Dedifferentiated amniotic fluid mesenchymal stem cell (primary cell): ENCODE measurements at regions not wholly inside any gene's neighbourhood (a gene's known extent, or its start where the extent isn't known, plus 50 kb on each side); places are given as distances from the start of the nearest gene placed in this dataset.

Experiments
- DNase-seq: peaks from one replicate; pipeline ENCODE4 v3.0.0-alpha.2; 2016; ENCODE audit errors: extremely low spot score

DNA sequence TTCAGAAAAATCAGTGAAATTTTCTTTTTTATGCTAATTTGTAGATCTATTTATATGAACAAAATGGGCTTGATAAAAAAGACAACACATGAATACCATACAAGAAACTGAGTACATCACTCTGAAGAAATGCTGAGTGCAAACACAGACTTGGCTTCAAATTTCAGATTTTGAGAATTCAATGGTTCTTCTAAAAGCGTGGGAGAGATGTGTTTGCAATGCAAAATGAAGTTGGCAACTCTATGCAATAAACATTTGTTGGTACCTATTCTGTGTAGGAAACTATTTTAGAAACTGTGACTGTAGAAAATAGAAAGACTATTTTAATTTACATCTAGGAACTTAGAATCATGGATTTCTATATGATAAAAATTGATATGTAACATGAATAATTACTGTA lies 1834.1 kb upstream of the CELF4 start:
- DNase-seq, result no peak

DNA sequence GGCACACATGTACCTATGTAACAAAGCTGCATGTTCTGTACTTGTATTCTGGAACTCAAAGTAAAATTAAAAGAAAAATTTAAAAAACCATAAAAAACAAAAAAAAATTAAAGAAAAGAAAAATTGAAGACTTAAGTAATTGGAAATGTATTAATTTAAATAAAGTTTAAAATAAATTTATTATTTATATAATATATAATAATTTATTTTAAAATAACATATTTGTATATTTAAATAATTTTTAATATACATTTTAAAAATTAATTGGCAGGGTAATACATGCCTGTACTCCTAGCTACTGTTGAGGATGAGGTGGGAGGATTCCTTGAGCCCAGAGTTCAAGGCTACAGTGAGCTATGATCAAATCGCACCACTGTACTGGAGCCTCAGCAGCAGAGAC lies 1830.6 kb upstream of the CELF4 start:
- DNase-seq, result no peak

DNA sequence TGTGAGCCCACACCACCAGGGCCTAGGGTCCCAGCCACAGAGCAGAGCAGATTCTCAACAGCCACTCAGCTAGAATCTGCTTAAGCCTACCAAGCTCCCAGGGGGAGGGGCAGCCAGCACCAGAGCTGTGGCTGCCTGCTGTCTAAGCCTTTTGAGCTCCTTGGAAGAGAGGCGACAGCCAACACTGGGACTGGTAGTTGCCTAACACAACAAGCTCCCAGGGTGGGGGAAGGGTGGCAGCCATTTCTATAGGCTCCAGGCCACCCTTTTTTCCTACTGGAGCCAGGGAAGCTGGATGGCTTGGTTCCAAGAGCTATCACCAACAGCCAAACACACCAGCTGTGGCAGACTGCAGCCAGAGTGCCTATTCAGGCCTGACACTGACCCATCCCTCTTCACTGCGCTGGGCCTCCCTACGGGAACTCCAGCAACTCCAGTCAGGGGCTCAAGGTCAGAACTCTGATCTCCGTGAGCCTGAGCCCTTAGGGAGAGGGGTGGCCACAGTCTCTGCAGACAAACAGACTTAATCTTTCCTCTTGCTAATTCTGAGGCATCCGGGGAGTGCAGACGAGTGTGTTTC lies 1824.3 kb upstream of the CELF4 start:
- no peak for DNase-seq

DNA sequence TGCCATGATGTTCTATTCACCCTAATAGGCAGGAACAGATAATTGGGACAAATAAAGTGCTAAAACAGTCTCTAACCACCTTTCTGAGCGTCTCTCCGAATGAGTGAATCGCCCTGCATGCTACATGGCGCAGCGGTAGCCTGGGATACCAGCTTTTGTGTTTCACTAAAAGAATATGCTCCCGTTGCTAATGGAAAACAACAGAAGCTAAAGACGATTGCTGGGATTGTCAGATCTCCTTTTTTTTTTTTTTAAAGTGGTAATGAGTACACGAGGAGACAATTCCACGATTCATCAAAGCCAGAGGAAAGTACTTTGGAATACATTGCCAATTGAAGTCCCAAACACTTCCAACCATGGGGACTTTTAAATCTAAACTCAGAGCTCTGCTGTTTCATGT lies 1815.3 kb upstream of the CELF4 start:
- DNase-seq, result no peak

DNA sequence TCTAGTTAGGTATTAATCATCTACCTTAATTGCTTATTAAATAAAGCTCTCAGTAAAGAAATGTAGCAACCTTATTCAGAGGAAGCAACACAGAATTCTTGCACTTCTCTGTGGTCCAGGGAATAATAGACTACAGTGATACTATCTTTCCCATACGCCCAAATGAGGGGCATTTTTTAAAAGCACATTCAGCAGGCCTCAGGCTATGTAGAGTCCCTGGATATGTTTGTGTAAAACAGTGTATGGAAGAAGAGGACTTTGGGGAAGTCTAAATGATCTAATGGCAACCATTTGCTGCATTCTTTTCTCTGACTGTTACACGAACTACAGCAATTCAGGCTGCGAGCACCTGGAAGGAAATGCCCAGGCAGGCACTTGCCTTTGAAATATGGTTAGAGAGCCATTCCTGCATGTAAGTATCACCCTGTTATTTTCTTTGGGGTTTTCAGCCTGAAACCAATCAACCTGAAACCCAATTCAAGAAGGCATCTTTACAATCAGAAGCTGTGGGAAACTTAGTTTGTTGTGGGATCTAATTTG lies 1814.7 kb upstream of the CELF4 start:
- DNase-seq, result no peak

DNA sequence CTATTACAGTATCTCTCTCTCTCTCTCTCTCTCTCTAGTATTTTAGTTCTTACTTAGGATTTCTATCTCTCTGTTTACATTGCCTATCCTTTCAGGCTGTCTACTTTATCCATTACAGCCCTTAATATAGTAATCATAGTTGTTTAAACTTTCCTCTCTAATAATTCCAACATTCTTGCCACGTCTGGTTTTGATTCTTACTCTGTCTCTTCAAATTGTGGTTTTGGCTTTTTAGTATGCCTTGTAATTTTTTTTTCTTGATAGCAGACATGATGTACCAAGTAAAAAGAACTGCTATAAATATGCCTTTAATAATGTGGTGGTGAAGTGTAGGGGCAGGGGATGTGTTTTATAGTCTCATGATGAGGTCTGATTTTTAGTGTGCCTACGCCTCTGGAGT lies 1809.5 kb upstream of the CELF4 start:
- no peak for DNase-seq

DNA sequence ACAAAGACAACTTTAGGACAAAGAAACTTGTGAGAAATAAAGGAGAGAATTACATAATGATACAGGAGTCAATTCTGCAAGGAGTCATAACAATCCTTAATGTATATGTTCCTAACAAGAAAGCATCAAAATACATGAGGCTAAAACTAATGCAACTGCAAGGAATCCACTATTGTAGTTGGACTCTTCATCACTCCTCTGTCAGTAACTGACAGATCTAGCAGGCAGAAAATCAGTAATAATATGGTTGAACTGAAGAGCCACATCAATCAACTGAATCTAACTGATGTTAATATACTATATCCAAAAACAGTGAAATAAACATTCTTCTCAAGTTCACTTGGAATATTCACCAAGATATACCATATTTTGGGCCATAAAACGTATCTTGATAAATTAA lies 1806.4 kb upstream of the CELF4 start:
- no peak for DNase-seq

DNA sequence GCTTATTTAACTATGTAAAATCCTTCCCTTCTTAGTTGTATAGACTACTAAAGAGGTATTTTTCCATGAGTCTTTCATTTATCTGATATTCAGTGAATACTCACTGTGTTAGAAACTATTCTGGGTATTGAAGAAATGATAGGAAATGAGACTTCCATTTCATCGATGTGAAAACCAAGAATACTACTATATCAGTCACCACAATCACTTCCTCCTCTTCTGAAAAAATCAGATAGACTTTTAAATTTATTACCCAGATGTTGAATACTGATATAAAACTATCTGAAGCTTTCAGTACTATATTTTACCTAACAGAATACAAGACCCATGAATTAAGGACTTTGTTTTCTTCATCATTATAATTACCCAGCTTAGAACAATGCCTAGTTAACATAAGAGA lies 1801.1 kb upstream of the CELF4 start:
- DNase-seq, result no peak

DNA sequence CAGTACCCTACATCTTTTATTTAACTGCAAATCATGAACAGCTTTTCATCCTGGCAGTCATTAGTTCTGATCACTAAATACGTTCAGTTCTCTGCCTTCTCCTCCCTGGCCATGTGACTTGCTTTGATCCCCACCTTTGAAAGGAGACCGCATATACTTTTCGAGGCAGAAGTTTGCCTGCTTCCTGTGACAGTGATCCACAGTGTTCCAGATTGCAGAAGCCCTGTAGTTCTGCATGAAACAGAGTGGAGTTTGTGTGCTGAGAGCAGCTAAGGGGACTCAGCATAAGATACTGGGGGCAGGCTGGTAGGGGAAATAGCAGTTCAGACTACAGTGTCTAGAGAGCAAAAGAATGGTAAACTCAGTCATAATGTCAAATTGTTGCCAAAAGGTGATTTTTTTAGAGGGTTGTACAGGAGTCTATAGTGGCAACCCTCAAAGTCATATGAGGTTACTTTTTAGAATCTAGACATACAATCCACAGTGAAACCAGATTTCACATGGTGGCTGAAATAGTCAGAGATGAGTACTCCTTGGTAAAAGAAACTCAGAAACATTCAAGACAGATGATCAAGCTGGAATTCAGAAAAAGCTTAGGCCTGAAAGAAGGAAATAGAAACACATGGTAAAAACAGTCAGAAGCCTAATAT lies 1800.4 kb upstream of the CELF4 start:
- DNase-seq, result no peak

DNA sequence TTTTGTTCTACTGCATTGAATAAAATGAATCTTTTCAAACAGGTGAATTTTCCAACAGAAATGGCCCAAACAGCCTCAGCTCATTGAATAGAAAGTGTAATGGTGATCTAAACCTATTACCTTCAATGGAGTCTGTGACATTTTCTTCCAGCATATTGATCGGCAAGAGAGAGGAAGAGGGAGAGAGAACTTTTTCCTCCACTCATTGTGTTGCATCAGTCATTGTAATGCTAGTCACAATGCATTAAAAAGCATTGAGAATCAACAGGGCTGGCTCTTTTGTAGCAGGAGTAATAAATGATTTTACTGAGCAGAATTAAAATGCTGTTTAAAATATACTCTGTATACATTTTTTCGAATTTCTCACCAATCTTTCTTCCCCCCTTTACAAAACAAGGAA lies 1794.5 kb upstream of the CELF4 start:
- DNase-seq, result no peak

DNA sequence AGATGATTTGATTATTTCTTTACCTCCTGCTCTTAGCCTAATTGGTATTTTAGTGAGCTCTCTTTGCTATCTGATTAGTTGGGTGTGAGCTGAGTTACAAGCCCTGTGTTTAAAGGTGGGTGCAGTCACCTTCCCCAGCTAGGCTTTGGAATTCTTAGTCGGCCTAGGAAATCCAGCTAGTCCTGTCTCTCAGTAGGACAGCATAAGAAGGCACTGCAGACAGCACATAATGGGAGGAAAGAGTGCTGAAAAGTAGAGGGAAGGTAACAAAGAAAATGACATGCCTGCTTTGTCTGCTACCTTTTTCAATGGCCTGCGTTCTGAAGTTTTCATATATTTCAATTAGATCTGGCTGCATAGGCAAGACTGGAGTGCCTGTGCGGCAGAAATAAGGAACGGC lies 1794.0 kb upstream of the CELF4 start:
- no peak for DNase-seq

DNA sequence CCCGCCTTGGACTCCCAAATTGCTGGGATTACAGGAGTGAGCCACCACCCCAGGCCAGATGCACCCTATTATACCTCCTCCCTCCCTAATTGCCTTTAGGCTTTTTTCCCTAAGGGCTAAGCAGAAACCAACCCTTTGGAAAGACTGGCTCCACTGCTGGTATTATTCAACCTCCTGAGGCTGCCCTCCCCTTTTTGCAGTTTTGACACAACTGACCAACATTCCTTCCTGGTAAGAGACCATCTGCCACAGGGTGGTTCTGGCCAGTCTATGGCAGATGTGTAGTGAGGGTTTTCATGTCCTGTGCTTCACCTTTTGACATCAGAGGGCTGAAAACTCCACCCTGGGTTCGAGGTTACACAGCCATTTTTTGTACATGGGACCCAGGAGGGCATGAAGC lies 1785.3 kb upstream of the CELF4 start:
- DNase-seq, result no peak

DNA sequence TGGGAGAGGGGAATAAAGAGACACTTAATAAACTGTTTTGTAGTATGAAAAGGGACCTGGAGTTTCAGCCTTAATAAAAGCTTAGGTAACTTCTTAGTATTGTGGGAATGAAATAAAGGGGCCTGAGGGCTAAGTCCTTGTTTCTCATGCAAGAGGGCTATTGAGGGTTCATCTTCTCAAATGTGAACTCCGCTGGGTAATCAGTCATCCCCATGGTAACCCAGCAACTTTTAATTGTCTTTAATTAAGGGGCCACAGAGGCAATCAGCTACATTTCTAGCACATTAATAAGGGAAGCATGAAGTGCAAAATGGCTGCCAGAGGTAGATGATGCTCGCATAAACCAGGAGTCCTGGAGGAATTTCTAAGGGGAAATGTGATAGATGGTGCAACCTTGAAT lies 1784.2 kb upstream of the CELF4 start:
- no peak for DNase-seq

DNA sequence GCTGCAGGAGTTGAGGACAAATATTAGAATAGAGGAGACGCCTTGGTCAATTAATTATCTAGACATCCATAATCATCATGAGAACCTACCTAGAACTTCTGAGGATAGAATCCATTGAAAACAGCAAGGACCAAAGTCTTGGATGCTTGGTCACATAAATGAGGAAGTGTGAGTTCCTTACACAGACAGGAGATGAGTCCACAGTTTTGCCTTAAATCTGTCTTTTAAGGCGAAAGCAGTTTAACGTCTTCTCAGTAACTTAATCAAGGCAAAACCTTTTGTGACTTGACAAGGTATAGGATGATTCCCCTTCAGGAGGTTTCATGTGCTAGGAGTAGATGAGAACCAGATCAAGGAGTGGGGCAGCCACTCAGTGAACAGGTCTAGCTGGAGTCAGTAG lies 1783.2 kb upstream of the CELF4 start:
- DNase-seq, result no peak

DNA sequence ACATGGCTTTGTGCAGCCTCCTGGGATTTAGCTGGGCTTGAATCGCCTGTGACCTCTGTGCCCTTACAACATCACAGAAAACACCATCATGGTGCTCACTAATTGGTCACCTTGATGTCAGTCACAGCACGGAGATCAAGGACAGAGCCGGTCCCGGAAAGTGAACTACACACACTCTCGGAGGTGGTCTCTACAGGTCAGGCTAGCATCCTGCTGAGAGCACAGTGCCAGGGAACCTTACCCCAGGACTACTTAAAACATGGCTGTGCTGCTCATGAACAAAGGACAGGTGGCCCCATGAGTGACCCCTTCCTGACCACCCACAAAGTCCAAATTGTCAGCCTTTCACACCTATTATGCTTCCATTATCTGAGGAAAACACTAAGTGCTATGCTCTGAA lies 1782.1 kb upstream of the CELF4 start:
- DNase-seq, result no peak

DNA sequence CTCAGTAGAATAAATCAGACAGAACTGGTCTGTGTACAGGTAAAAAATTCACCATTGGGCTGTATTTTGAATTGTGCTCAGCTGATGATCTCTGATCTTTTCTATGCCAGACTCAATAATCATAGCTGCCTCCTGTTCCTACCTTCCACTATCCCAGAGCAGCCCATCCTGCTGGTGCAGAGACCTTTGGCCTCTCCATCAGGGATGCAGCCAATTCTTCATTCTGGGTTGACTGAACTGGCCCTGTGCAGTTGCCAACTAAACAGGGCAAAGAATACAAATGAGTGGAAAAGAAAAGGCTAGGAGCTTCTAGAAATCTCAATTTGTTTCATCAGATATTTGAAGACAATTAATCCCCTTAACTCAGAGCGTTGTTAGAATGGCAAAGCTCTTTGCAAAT lies 1781.3 kb upstream of the CELF4 start:
- no peak for DNase-seq

DNA sequence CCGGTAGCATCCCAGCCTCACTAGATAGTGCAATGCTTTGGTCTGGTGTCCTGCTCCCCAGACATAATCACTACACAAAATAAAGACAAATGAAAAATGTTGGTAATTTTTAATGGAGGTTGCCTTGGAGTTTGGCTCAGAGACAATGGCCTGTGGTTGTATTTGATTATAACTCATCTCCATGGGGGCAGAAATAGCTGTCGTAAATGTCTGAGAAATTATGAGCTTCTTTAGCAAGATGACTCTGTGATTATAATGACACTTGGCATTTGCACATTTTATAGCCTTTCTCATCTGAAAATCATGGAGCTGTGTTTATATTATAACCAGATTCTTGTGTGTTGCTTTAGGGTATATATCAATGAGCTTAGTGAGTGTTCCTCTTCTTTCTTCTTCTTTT lies 1779.7 kb upstream of the CELF4 start:
- DNase-seq, result no peak

DNA sequence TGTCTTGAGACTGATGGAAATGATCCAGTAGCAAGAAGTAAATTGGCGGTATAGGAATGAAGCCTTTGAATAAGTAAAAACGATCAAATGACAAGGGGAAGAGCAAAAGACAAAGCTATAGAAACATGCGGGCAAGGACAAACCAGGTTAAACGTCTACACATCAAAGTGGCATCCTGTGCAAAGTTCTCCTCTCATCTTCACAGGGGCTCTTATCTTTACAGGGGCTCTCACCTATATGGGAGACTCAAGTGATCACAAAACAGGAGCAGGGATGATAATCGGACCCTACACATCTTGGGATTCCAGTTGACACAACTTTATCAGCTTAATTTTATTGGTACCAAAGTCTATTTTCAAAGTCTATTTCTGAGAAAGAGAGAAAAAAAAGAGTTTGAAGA lies 1778.9 kb upstream of the CELF4 start:
- no peak for DNase-seq

DNA sequence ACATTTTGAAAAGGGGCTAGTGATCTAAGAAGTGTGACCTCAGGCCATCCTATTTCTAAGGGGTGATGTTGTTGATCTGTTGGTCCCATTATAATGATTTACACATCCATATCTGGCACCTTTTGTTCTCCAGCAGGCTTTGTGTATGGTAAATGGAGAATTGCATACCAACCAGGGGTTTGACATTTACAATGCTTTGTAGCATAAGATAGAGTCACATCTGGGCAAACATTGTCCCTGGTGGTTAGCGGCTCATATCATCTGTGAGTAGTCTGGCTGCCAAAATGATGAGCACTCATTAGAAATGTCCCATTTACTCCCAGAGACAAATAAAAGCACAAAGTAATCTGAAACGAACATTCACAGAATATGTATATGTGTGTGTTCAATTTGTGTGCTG lies 1775.5 kb upstream of the CELF4 start:
- DNase-seq, result no peak

DNA sequence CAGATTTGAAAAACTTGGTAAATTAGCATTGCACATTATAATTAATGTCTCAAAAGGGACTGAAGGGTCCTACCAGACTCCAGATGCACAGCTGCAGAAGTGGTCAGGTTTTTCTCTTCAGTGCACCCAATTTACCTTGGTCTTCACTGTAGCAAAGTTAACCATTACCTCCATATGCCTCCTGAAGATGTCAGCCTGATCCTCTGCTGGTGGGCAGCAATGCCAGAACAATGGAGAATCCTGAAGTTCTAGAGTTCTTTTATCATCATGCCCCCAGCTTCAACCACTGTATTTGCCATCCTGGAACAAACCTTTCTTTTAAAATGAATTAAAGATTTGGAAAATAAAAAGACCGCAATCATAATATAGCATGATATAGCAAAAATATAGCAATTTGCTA lies 1774.8 kb upstream of the CELF4 start:
- no peak for DNase-seq

DNA sequence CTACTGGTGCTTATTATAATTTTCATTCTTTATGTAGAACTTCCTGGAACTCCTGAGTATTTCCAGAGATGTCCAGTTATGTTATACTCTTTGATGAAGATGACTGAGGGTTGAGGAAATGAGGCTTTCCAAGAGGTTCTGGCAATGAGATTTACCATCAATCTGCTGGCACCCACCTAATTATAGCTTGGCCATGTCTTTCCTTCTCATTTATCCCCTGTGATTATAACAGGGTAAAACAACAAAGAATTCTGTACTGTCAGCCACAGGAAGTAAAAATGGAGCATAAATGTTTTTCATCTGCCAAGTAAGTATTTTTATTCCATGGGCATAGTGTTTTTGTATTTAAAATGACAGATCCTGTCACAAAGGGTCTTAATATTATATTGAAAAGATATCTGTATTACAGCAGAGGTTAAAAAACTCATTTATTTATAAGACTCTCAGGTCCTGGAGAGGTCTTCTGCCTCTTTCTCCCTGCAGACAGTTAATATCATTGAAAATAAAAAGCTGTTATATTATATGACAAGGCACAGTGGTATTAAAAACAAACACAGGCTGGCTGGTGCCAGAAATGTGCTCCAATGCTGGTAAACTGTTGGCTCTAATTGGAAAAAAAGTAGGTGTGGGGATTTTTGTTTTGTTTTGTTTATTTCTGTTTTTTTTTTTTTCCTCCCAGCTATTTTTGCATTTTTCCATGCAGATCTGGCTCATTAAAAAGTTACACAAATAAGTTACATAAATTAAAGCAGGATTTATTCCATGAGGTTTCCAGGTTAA lies 1764.1 kb upstream of the CELF4 start:
- no peak for DNase-seq

DNA sequence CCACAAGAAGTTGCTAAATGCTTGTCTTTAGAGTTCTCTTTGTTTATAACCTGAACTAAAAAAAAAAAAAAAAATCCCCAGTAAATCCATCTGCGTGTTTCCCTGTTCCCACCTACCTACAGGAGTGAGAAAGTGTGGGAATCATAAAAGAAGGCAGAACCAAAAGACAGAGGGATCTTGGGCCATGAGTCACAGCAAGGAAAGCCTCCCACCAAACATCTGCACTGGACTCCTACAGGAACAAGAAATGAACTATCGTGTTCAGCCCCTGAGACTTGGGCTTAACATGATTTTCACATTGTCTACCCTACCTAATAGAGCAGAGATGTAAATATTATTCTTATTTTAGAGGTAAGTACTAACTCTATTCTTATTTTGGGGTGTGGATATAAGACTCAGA lies 1761.2 kb upstream of the CELF4 start:
- DNase-seq, result no peak

DNA sequence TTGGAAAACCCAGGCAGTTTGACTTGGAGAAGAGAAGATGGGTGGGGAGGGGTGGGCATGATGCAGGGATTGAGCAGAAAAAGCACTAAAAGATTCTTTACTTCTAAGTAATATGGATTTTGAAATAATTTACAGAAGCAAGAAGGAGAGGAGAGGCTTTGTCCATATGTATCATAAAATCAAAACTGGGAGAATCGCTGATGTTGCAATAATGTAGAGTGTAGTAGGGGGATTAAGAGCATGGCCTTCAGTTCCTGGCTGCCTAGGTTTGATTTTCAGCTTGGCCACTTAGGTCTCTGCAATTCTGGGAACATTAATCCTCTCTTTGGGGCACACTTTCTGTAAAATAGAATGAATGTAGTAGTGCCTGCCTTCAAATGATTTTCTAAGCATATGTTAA lies 1760.4 kb upstream of the CELF4 start:
- DNase-seq, result no peak
